Transverse colon (tissue), 3 donors: ENCODE measurements at regions not wholly inside any gene's neighbourhood (a gene's known extent, or its start where the extent isn't known, plus 50 kb on each side); places are given as distances from the start of the nearest gene placed in this dataset.

Experiments
- POLR2A ChIP-seq: fragments of 450-650 bp; IDR thresholded peaks from one replicate; pipeline ENCODE4 v1.6.1; 2016; ENCODE audit warnings: antibody characterized with exemption, mild to moderate bottlenecking, moderate library complexity
- TF ChIP-seq, protein P1 (sequence below), 5 experiments: fragments of 200-600 bp in 3 of 5; fragments of 450-650 bp in 2 of 5; sonication (generic) in 3 of 5; IDR thresholded peaks; 1 replicate in 2 of 5; 2 replicates in 3 of 5; pipeline ENCODE4 v1.5.1; 2016 to 2017; ENCODE audit warnings: antibody characterized with exemption in 5 of 5, inconsistent platforms in 3 of 5, mild to moderate bottlenecking in 2 of 5, moderate library complexity in 1 of 5

DNA sequence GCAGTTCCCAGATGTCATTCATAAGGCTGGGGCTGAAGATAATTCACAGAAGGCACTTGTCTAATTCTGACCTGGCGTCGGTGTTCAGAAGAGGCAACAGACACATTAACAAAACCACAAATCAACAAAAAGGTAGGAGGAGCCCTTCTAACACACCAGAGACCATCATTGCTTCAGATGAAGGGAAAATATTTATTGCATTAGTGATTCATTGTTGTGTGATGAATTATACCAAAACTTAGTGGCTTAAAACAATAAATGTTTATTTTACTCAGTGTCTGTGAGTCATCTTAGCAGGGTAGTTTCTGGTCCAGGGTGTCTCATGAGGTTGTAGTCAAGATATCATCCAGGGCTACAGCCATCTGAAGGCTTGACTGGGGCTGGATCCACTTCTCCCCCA is 91.3 kb upstream of the KIF2A start:
- TF ChIP-seq, protein P1, sequence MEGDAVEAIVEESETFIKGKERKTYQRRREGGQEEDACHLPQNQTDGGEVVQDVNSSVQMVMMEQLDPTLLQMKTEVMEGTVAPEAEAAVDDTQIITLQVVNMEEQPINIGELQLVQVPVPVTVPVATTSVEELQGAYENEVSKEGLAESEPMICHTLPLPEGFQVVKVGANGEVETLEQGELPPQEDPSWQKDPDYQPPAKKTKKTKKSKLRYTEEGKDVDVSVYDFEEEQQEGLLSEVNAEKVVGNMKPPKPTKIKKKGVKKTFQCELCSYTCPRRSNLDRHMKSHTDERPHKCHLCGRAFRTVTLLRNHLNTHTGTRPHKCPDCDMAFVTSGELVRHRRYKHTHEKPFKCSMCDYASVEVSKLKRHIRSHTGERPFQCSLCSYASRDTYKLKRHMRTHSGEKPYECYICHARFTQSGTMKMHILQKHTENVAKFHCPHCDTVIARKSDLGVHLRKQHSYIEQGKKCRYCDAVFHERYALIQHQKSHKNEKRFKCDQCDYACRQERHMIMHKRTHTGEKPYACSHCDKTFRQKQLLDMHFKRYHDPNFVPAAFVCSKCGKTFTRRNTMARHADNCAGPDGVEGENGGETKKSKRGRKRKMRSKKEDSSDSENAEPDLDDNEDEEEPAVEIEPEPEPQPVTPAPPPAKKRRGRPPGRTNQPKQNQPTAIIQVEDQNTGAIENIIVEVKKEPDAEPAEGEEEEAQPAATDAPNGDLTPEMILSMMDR (IDR thresholded peaks at IDR 0.05): no peak
- no peak for TF ChIP-seq POLR2A
